NCI-H146 (cell line): ENCODE measurements at regions not wholly inside any gene's neighbourhood (a gene's known extent, or its start where the extent isn't known, plus 50 kb on each side); places are given as distances from the start of the nearest gene placed in this dataset.
"Not testable (repeated sequence)": the region's sequence is repeated elsewhere in the genome, so short reads cannot be mapped to it uniquely, and the experiment has no call there.

Experiments used
- DNase-seq: peaks from one replicate; lab custom pipeline; 2025; lab: John Stamatoyannopoulos, UW

GRCh38 chr1:79781261-79781660 is 774.7 kb upstream of the ADGRL4 start:
- DNase-seq, result no peak

GRCh38 chr1:79777481-79778219 is 771.1 kb upstream of the ADGRL4 start:
- no peak for DNase-seq

- DNase-seq, result no peak
These were observed 768.9 kb upstream of the ADGRL4 start for GRCh38 chr1:79775402-79775801.

DNA sequence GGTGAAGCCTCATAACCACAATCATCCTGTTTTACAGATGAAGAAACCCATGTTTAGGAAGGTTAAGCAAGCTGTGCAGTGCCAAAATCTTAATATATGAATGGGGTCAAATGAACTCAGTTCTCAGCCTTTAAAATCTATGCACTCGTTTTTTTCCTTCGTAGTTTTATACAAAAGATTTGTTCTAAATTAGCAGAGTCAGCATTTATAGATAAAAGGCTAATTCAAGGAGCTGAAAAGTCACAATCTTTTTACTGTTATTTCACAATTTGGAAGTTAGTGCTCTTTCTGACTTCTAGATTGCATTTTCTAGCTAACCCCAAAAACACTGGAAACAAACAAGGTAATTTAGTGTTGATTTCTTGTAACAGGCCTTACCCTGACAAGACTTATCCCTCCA is 766.9 kb upstream of the ADGRL4 start:
- DNase-seq, result no peak

GRCh38 chr1:79762461-79762860 is 755.9 kb upstream of the ADGRL4 start:
- DNase-seq, result no peak

DNA sequence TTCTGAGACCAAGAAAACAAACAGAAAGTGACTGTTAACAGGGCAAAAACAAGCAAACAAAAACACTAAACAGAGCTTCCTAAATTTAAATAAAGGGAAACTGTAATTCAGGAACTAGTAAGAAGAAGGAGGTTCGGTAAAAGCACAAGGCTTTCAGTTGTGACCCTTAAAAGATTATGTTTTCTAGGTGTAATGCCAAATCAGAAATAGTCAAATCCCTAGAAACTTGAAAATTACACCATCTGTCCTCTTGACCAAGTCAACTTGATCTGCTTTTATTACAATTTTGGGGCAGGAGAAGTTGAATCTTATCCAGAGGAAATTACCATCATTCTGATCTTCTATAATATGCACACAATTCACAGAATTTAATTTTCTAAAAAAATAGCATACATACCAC is 754.0 kb upstream of the ADGRL4 start:
- no peak for DNase-seq

DNA sequence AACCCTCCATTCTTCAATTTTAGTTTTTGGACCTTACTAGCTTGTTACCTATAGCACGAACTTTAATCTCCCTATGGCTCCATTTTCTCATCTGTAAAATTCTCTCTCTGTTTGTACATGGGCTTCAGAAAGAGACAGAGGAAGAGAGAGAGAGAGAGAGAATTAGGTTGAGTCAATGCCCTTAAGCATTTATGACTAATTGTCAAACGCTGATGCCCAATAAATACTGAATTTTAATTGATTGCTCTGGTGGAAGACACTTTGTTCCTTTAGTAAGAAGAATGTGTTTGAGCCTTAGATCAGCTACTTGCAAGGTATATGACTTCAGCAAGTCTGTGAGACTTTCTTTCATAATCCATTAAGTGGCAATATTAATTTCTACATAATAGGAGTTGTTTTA is 743.1 kb upstream of the ADGRL4 start:
- DNase-seq, result no peak

DNA sequence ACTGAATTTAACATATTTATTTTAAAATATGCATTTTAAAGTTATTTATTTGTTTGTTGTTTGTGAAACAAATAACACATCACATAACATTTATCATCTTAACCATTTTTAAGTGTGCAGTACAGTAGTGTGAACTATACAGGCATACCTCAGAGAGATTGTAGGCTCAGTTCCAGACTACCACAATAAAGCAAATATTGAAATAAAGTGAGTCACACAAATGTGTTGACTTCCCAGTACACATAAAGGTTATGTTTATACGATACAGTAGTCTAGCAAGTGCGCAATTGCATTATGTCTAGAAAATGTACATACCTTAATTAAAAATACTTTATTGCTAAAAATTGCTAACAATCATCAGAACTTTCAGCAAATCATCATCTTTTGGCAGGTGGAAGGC is 739.4 kb upstream of the ADGRL4 start:
- no peak for DNase-seq

DNA sequence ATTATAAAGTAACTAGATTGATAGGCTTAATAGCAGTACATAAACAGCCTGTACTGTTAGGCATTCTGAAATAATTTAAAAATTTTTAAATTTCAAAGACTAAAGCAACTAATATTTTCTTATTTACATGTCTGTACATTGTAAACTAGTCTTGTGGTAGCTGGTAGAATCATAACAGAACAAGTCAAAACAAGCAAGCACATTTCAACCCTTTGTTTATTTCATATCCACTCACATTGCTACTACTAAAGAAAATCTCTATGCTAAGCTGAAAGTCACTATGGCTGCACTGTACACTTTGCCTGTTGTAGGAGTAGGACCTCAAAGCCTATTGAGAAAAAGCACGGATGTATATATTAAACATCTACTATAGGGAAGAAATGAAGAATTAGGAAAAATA is 738.2 kb upstream of the ADGRL4 start:
- DNase-seq, result no peak

DNA sequence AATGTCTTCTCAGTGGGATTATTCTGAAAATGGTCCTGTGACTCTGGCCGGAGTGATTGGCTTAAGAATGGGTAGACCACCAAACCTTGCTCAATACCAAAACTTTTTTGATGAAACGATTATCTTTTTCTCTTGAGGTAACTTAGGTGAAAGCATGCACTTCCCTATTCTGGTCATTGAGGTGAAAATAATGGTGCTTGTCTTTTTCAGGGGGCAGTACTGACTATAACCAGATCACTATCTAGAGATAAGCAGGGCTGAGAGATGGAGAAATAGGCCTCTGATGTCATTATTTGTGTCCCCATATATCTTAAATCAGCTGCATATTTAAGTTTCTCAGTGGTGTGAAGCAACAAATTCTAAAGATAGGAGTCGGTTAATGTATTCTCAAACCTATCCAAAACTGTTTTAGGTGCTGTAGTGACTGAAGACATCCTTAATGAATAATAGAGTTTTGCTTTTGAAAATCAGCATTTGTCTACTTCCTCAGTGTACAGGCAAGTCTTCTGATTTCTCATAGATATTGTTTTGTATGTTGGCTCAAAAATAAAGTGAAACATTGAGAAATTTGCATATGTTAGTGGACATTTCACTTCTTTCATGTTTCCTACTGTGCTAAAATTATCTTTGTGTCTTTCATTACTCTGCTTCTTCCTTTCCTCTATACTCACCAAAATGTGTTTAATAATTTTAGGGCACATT is 735.3 kb upstream of the ADGRL4 start:
- no peak for DNase-seq

- no peak for DNase-seq
These were observed 731.6 kb upstream of the ADGRL4 start for GRCh38 chr1:79738101-79738500.

- DNase-seq, result no peak
These were observed 730.7 kb upstream of the ADGRL4 start for GRCh38 chr1:79737193-79737592.

GRCh38 chr1:79732950-79733349 is 726.4 kb upstream of the ADGRL4 start:
- DNase-seq, result no peak

DNA sequence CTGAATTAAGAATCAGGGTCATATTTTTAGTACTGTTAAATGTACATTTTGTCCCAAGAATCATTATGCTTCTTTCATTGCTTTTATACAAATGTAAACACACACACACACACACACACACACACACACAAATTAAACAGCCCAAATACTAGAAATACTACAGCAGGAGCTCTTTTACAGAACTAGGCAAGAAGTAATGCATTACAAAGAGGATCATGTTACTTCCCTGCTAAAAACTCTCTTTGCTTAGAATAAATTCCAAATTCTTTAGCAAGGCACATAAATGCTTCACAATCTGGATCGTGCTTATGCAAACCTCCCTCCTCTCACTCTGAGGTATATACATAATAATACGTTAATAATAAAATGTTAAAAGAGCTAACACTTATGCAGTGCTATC is 720.4 kb upstream of the ADGRL4 start:
- no peak for DNase-seq

GRCh38 chr1:79726321-79726720 is 719.8 kb upstream of the ADGRL4 start:
- no peak for DNase-seq

DNA sequence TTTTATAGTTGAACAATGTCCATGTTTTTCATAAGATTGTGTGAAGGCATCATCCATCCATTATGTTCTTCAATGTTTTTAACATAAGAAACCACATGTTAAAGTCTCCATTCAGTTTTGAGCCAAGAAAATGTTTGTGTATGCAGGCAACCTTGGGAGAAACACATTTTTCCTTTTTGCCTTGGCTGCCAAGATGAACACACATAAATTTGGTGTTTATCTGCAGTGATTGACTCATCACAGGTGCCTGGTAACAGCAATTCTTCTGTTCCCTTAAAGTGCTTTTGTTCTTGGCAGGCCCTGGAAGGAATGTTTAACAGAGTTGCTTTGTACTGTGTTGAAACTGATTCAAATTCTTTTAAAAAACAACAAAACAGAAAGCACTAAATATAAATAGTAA is 709.9 kb upstream of the ADGRL4 start:
- DNase-seq, result no peak

GRCh38 chr1:79714664-79715063 is 708.1 kb upstream of the ADGRL4 start:
- DNase-seq, result no peak

- DNase-seq, result no peak
These were observed 704.5 kb upstream of the ADGRL4 start for GRCh38 chr1:79711001-79711431.

DNA sequence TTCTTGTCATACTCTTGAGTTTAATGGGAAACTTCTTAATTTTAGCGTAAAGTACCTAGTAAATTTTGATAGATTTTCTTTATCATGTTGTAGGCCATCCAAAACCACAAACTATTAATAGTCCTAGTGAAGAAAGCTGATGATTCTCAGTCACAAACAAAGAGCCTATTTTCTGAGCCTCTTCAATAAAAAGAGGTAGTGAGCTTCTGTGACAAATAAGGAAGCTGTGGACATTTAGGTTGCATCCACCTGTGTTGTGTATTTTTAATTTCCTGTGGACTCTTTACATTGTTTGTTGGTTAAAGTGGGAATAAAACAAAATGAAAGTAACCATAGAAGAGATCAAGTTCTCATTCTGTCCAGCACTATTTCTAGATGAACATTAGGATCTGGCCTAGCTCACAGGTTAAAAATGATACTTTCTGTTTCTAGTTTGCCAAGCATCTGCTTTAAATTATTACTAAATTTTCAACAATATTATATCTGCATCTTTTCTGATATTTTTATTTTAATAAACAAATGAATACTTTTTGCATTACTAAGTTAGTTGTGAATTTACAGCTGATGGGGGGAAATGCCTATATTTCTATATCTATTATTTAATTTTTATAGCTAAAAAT is 702.2 kb upstream of the ADGRL4 start:
- DNase-seq, result no peak

- DNase-seq, result no peak
These were observed 698.7 kb upstream of the ADGRL4 start for GRCh38 chr1:79705218-79705617.

- DNase-seq, result no peak
These were observed 697.5 kb upstream of the ADGRL4 start for GRCh38 chr1:79704067-79704466.

DNA sequence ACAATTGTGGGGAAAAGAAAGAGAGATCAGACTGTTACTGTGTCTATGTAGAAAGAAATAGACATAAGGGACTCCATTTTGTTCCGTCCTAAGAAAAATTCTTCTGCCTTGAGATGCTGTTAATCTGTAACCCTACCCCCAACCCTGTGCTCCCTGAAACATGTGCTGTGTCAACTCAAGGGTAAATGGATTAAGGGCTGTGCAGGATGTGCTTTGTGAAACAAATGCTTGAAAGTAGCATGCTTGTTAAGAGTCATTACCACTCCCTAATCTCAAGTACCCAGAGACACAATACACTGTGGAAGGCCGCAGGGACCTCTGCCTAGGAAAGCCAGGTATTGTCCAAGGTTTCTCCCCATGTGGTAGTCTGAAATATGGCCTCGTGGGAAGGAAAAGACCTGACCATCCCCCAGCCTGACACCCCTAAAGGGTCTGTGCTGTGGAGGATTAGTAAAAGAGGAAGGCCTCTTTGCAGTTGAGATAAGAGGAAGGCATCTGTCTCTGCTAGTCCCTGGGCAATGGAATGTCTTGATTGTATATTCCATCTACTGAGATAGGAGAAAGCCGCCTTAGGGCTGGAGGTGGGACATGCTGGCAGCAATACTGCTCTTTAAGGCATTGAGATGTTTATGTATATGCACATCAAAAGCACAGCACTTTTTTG is 695.9 kb upstream of the ADGRL4 start:
- not testable (repeated sequence) for DNase-seq

DNA sequence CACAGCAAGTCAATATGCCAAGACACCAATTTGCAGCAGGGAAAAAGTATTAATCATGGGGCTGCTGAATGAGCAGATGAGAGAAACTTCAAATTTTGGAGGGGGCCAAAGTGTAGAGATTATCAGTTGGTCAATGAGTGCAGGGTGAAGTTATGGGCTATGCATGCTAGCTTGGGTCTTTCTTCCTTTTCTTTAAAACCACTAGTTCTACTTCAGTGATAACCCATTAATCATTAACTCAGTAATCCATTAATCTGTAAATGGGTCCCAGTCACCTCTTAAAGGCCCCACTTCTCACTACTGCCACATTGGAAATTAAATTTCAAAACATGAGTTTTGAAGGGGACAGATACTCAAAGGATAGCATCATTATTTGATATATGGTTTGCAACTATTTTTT is 688.6 kb upstream of the ADGRL4 start:
- no peak for DNase-seq
